Neutrophil (primary cell): ENCODE measurements at regions not wholly inside any gene's neighbourhood (a gene's known extent, or its start where the extent isn't known, plus 50 kb on each side); places are given as distances from the start of the nearest gene placed in this dataset.

Experiments used
- H3K27ac ChIP-seq: fragments of 200-600 bp; sonication (generic); 2 replicates; pipeline ENCODE4 v1.5.1; 2016; ENCODE audit warnings: mild to moderate bottlenecking, moderate library complexity
- H3K27me3 ChIP-seq: fragments of 200-600 bp; sonication (generic); 2 replicates; pipeline ENCODE4 v1.6.0; 2016; ENCODE audit warnings: mild to moderate bottlenecking
- H3K36me3 ChIP-seq: fragments of 200-600 bp; sonication (generic); 2 replicates; pipeline ENCODE4 v1.5.1; 2017
- H3K4me1 ChIP-seq, 2 experiments: fragments of 200-600 bp in 1 of 2; sonication (generic) in 1 of 2; 1 replicate in 1 of 2; 2 replicates in 1 of 2; pipeline versions ENCODE4 v1.5.1 to v1.6.1; 2013 to 2016; ENCODE audit warnings: low read depth in 1 of 2, low read length in 1 of 2, mild to moderate bottlenecking in 1 of 2, moderate library complexity in 1 of 2; ENCODE audit not compliant: control insufficient read depth in 1 of 2, insufficient read depth in 1 of 2
- H3K4me3 ChIP-seq, 2 experiments: fragments of 200-600 bp in 1 of 2; sonication (generic) in 1 of 2; 1 replicate in 1 of 2; 2 replicates in 1 of 2; pipeline ENCODE4 v1.5.1; 2013 to 2016; ENCODE audit warnings: low read depth in 1 of 2, low read length in 1 of 2, mild to moderate bottlenecking in 1 of 2, moderate library complexity in 1 of 2
- H3K9me3 ChIP-seq: fragments of 200-600 bp; sonication (generic); 2 replicates; pipeline ENCODE4 v1.5.1; 2016
- TF ChIP-seq, protein P1 (sequence below): fragments of 200-600 bp; sonication (generic); IDR thresholded peaks from 2 replicates; pipeline ENCODE4 v1.5.1; 2016; ENCODE audit warnings: antibody characterized with exemption

DNA sequence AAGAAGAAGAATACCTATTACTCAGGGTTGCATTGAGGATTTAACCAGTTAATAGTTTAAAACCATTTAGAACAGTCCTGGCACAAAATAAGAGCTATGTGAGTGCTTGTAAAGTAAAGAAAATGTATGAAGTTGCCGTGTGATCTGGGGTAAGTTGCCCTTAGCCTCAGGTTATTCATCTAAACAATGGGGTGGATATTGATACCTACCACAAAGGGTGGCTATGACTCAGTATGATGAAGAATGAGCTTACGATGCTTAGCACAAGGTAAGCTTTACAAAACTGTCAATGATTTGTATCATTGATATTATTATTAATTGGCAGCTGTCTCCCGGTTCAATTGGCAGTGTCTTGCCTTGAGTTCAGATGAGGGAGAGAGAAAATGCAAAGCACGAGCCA lies 149.4 kb upstream of the PITX1 start:
- H3K9me3 ChIP-seq: no peaks in the 10 kb centered on the region
- TF ChIP-seq, protein P1, sequence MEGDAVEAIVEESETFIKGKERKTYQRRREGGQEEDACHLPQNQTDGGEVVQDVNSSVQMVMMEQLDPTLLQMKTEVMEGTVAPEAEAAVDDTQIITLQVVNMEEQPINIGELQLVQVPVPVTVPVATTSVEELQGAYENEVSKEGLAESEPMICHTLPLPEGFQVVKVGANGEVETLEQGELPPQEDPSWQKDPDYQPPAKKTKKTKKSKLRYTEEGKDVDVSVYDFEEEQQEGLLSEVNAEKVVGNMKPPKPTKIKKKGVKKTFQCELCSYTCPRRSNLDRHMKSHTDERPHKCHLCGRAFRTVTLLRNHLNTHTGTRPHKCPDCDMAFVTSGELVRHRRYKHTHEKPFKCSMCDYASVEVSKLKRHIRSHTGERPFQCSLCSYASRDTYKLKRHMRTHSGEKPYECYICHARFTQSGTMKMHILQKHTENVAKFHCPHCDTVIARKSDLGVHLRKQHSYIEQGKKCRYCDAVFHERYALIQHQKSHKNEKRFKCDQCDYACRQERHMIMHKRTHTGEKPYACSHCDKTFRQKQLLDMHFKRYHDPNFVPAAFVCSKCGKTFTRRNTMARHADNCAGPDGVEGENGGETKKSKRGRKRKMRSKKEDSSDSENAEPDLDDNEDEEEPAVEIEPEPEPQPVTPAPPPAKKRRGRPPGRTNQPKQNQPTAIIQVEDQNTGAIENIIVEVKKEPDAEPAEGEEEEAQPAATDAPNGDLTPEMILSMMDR: no peak
- H3K4me3 ChIP-seq: no peak overlapping the region
- no peak overlapping the region for H3K27ac ChIP-seq
- H3K4me1 ChIP-seq: no peaks in the 10 kb centered on the region
- H3K27me3 ChIP-seq: peaks cover 19% of the 10 kb centered on the region
- H3K36me3 ChIP-seq: no peaks in the 10 kb centered on the region

DNA sequence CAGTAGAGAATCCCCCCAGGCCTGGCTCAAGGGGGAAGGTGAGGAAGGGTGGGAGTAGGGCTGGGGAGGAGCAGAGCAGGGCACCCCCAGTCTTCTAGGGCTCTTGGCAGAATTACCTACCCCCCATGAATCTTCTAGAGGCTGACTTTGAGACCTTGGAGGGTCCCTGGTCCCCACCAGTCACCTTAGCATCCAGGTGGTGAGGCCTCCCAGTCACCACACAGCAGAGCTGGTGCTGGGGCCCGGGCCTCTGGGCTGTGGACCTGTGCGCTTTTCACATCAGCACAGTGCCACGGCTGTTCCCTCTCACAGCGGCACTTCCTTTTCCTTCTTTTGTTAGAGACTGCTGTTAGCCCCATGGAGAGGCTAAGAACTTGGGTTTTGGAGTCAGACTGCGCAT lies 148.6 kb upstream of the PITX1 start:
- Histone ChIP-seq H3K36me3 (no peaks in the 10 kb centered on the region), H3K27ac (no peak overlapping the region), H3K4me3 (no peak overlapping the region), H3K9me3 (no peaks in the 10 kb centered on the region), H3K4me1 (no peaks in the 10 kb centered on the region), H3K27me3 (peaks cover 11% of the 10 kb centered on the region)
- TF ChIP-seq, protein P1: no peak

DNA sequence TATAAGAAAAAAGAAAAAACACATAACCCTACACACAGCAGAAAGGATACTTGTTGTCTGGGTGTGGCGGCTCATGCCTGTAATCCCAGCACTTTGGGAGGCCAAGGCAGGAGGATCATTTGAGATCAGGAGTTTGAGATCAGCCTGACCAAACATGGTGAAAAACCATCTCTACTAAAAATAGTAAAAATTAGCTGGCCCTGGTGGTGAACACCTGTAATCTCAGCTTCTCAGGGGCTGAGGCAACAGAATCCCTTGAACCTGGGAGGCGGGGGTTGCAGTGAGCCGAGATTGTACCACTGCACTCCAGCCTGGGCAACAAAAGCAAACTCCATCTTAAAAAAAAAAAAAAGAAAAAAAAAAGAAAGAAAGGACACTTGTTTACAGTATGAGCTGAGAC lies 147.6 kb upstream of the PITX1 start:
- no peaks in the 10 kb centered on the region for H3K4me1 ChIP-seq
- no peaks in the 10 kb centered on the region for H3K36me3 ChIP-seq
- H3K27me3 ChIP-seq: peaks cover under 1% of the 10 kb centered on the region
- TF ChIP-seq, protein P1: no peak
- H3K4me3 ChIP-seq: no peak overlapping the region
- H3K27ac ChIP-seq: no peak overlapping the region
- H3K9me3 ChIP-seq: no peaks in the 10 kb centered on the region

DNA sequence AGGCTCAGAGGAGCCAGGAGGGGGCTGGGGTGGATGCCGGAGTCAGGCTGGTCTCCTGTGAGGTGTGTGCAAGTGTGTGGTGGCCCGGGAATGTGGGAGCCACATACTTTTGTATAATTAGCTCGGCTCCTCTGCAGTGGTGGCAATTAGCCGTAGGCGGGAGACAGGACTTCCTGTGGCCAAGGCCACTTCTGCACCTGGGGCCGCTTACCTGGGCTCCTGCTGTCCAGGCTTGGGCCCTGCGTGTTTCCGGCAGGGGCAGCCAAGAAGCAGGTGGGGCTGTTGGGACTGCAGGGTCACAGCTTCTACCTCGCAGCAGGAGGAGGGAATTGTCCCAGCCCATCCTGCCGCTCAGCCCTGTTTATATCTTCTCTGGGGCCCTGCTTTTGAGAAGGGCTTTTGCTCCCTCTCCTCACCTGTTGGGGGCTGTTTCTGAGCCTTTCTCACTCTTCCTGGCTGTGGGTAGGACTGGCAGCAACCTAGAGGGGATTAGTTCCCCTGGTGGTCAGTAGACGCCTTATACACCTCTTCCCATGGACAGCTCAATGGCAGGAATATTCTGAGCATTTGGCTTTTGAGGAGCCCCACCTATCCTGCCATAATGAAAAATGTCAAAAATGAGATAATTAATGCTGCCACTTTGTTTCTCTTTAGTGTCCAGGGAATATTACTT lies 145.4 kb upstream of the PITX1 start:
- Histone ChIP-seq H3K9me3 (no peaks in the 10 kb centered on the region), H3K27ac (no peak overlapping the region), H3K4me1 (no peaks in the 10 kb centered on the region)

DNA sequence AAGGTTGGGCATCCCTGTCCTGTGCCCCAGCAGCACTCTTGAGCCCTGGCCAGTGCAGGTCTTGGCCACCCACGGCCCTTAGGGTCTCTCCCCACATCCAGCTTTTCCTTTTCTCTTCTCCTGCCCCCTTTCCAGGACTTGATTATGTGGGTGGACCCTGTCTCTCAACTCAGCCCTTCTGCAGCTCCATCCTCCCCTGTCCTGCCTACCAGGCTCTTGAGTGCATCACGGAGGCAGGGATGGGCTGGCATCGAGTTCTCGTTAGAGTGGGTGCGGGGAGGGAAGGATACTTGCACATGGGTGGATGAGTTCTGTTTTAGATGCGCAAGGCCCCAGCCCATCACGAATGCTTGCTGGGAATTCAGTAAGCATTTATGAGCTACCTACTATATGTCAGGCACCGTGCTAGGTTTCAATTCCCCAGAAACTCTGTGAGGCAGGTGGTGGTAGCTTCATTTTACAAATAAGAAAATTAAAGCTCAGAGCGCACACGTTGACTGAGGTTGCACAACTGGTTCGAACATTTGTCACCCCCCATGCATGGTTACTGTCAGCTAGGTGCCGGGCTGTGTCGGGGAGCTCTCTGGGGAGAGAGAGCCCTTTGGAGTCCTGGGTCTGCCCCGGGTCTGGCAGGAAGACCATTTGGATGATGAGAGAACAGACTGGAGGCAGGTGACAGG lies 144.6 kb upstream of the PITX1 start:
- H3K27me3 ChIP-seq: peaks cover 10% of the 10 kb centered on the region
- H3K36me3 ChIP-seq: no peaks in the 10 kb centered on the region
- H3K9me3 ChIP-seq: no peaks in the 10 kb centered on the region

More for the DNA sequence above, 145.4 kb upstream of the PITX1 start:
- Histone ChIP-seq H3K36me3 (no peaks in the 10 kb centered on the region), H3K27me3 (peaks cover 2% of the 10 kb centered on the region), H3K4me3 (no peak overlapping the region)
- TF ChIP-seq, protein P1: no peak

More for the DNA sequence above, 144.6 kb upstream of the PITX1 start:
- Histone ChIP-seq H3K4me1 (no peaks in the 10 kb centered on the region), H3K27ac (no peak overlapping the region), H3K4me3 (no peak overlapping the region)
- TF ChIP-seq, protein P1: no peak
